Brain microvascular endothelial cell (primary cell): ENCODE measurements at regions not wholly inside any gene's neighbourhood (a gene's known extent, or its start where the extent isn't known, plus 50 kb on each side); places are given as distances from the start of the nearest gene placed in this dataset.

Source experiments
- DNase-seq: peaks from one replicate; pipeline ENCODE4 v3.0.0-alpha.2; 2020
- H3K27ac ChIP-seq: fragments of 250-450 bp; sonication (Bioruptor Pico); 2 replicates; pipeline ENCODE4 v1.5.1; 2020; ENCODE audit warnings: mild to moderate bottlenecking, moderate library complexity
- H3K27me3 ChIP-seq: fragments of 250-450 bp; sonication (Bioruptor Pico); replicated peaks from 2 replicates; pipeline ENCODE4 v1.5.1; 2020; ENCODE audit warnings: mild to moderate bottlenecking
- H3K36me3 ChIP-seq: fragments of 250-450 bp; sonication (Bioruptor Pico); replicated peaks from 2 replicates; pipeline ENCODE4 v1.5.1; 2020; ENCODE audit warnings: mild to moderate bottlenecking
- H3K4me3 ChIP-seq: 2 replicates; pipeline ENCODE4 v1.5.1; 2011; ENCODE audit warnings: low read depth, mild to moderate bottlenecking, control low read depth, low read length, moderate library complexity
- in situ Hi-C: cut with HindIII; loops from 2 replicates; pipeline ENCODE4 v1.10.0; 2017; ENCODE audit warnings: low sequenced_read_pairs, low pct_ligation_motif_present
- TF ChIP-seq, protein P1 (sequence below): IDR thresholded peaks from 2 replicates; pipeline ENCODE4 v1.5.1; 2011; ENCODE audit warnings: low read depth, mild to moderate bottlenecking, moderate library complexity, low read length, control low read depth, inconsistent platforms; ENCODE audit errors: missing control alignments

DNA sequence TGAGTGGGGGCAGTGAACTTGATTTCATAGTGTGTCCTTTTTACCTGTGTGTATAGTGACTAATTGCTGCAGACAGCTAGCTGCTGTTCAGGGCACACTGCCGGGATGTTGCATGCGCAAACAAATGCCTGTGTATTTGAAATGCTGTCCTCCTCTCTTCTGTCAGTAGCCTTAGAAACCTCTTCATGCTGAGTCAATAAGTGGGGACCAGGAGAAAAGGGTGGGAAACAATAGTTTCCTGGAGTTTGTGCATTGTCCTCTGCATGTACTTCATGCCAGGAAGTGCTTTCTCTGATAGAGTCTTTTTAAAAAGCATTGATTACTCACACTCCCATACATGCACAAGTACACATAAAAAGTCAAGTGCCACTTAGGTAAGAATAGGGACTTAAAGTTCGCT, 1183.7 kb upstream of the CELF2 start:
- Histone ChIP-seq H3K36me3 (no peaks in the 10 kb centered on the region), H3K27ac (no peak overlapping the region), H3K4me3 (no peak overlapping the region), H3K27me3 (no peaks in the 10 kb centered on the region)
- DNase-seq = no peak
- in situ Hi-C loops = no loop called here
- TF ChIP-seq, protein P1, sequence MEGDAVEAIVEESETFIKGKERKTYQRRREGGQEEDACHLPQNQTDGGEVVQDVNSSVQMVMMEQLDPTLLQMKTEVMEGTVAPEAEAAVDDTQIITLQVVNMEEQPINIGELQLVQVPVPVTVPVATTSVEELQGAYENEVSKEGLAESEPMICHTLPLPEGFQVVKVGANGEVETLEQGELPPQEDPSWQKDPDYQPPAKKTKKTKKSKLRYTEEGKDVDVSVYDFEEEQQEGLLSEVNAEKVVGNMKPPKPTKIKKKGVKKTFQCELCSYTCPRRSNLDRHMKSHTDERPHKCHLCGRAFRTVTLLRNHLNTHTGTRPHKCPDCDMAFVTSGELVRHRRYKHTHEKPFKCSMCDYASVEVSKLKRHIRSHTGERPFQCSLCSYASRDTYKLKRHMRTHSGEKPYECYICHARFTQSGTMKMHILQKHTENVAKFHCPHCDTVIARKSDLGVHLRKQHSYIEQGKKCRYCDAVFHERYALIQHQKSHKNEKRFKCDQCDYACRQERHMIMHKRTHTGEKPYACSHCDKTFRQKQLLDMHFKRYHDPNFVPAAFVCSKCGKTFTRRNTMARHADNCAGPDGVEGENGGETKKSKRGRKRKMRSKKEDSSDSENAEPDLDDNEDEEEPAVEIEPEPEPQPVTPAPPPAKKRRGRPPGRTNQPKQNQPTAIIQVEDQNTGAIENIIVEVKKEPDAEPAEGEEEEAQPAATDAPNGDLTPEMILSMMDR = no peak

GRCh38 chr10:9834434-9834833, 1183.2 kb upstream of the CELF2 start:
- Histone ChIP-seq H3K27me3 (no peaks in the 10 kb centered on the region), H3K4me3 (no peak overlapping the region), H3K36me3 (no peaks in the 10 kb centered on the region), H3K27ac (no peak overlapping the region)
- DNase-seq = no peak
- in situ Hi-C loops = no loop called here
- TF ChIP-seq, protein P1 = no peak

DNA sequence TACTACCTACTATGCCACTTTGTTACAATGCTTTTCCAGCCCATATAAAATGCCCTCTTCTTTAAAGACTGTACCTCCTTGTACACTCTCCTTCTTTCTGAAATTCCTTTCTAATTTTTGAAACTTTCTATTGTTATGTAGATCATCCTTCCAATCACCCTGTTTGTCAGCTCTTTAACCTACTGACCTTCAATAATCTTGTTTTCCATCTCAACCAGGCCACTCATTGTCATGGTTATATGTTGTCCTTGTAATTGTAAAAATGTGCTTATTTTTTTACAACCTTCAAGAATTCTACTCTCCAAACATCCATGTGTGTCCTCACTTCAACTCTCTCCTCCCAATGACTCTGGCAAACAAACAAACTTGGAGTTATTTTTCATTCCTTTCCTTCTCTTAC, 1172.6 kb upstream of the CELF2 start:
- no peak for DNase-seq
- TF ChIP-seq, protein P1 = no peak
- no peaks in the 10 kb centered on the region for H3K36me3 ChIP-seq
- no peak overlapping the region for H3K27ac ChIP-seq
- H3K4me3 ChIP-seq = no peak overlapping the region
- in situ Hi-C loops = no loop called here
- H3K27me3 ChIP-seq = no peaks in the 10 kb centered on the region

- no peaks in the 10 kb centered on the region for H3K36me3 ChIP-seq
- in situ Hi-C loops = no loop called here
- no peak overlapping the region for H3K4me3 ChIP-seq
- H3K27ac ChIP-seq = no peak overlapping the region
- no peak for DNase-seq
- TF ChIP-seq, protein P1 = no peak
- H3K27me3 ChIP-seq = no peaks in the 10 kb centered on the region
Measured at GRCh38 chr10:9848278-9848677, 1169.4 kb upstream of the CELF2 start.

- in situ Hi-C loops = no loop called here
- DNase-seq = no peak
- H3K4me3 ChIP-seq = no peak overlapping the region
- no peaks in the 10 kb centered on the region for H3K36me3 ChIP-seq
- TF ChIP-seq, protein P1 = no peak
- no peaks in the 10 kb centered on the region for H3K27me3 ChIP-seq
- H3K27ac ChIP-seq = no peak overlapping the region
Measured at GRCh38 chr10:9848981-9849380, 1168.7 kb upstream of the CELF2 start.

GRCh38 chr10:9850415-9850814, 1167.3 kb upstream of the CELF2 start:
- in situ Hi-C loops = no loop called here
- TF ChIP-seq, protein P1 = no peak
- Histone ChIP-seq H3K4me3 (no peak overlapping the region), H3K27me3 (no peaks in the 10 kb centered on the region), H3K36me3 (no peaks in the 10 kb centered on the region), H3K27ac (no peak overlapping the region)
- DNase-seq = no peak
